Trophoblast cell (in vitro differentiated cells and primary cell): ENCODE measurements at regions not wholly inside any gene's neighbourhood (a gene's known extent, or its start where the extent isn't known, plus 50 kb on each side); places are given as distances from the start of the nearest gene placed in this dataset.
A peak's percentile ranks its signal among the peaks of the same experiment; 100 is the strongest.

Experiments
- DNase-seq, 2 donors: peaks; one replicate each; pipeline ENCODE4 v3.0.0-alpha.2; 2016
- H2AFZ ChIP-seq: 2 replicates; pipeline ENCODE4 v1.6.1; 2013; ENCODE audit warnings: low read length, moderate library complexity, mild to moderate bottlenecking; ENCODE audit not compliant: insufficient read depth, poor library complexity
- H2AK5ac ChIP-seq: 2 replicates; pipeline ENCODE4 v1.6.1; 2013; ENCODE audit warnings: mild to moderate bottlenecking, low read length
- H2BK120ac ChIP-seq: 2 replicates; pipeline ENCODE4 v1.6.1; 2013; ENCODE audit warnings: low read length, mild to moderate bottlenecking, moderate library complexity; ENCODE audit not compliant: insufficient read depth, poor library complexity
- H2BK12ac ChIP-seq: 2 replicates; pipeline ENCODE4 v1.6.1; 2013; ENCODE audit warnings: mild to moderate bottlenecking, low read length, moderate library complexity
- H2BK5ac ChIP-seq: 2 replicates; pipeline ENCODE4 v1.6.1; 2013; ENCODE audit warnings: low read length, low read depth, moderate library complexity, mild to moderate bottlenecking; ENCODE audit not compliant: poor library complexity
- H3K14ac ChIP-seq: 2 replicates; pipeline ENCODE4 v1.6.1; 2013; ENCODE audit warnings: mild to moderate bottlenecking, low read length
- H3K18ac ChIP-seq: 2 replicates; pipeline ENCODE4 v1.6.1; 2013; ENCODE audit warnings: mild to moderate bottlenecking, low read length
- H3K23ac ChIP-seq: 2 replicates; pipeline ENCODE4 v1.6.1; 2013; ENCODE audit warnings: low read length
- H3K27ac ChIP-seq: 2 replicates; pipeline ENCODE4 v1.5.1; 2013; ENCODE audit warnings: low read depth, mild to moderate bottlenecking, inconsistent platforms, low read length, moderate library complexity
- H3K27me3 ChIP-seq: 2 replicates; pipeline ENCODE4 v1.6.1; 2013; ENCODE audit warnings: inconsistent platforms, mild to moderate bottlenecking, low read length, moderate library complexity; ENCODE audit not compliant: insufficient read depth
- H3K36me3 ChIP-seq, 2 experiments: 1 replicate in 1 of 2; 2 replicates in 1 of 2; pipeline ENCODE4 v1.6.1; 2013; ENCODE audit warnings: low read length in 2 of 2, mild to moderate bottlenecking in 2 of 2, moderate library complexity in 1 of 2; ENCODE audit not compliant: insufficient read depth in 2 of 2, control insufficient read depth in 1 of 2
- H3K4ac ChIP-seq: 2 replicates; pipeline ENCODE4 v1.6.1; 2013; ENCODE audit warnings: low read depth, mild to moderate bottlenecking, low read length, moderate library complexity
- H3K4me1 ChIP-seq, 2 experiments: 1 replicate in 1 of 2; 2 replicates in 1 of 2; pipeline ENCODE4 v1.6.1; 2013; ENCODE audit warnings: low read length in 2 of 2, mild to moderate bottlenecking in 2 of 2, moderate library complexity in 1 of 2; ENCODE audit not compliant: insufficient read depth in 2 of 2, control insufficient read depth in 1 of 2
- H3K4me2 ChIP-seq: 2 replicates; pipeline ENCODE4 v1.6.1; 2013; ENCODE audit warnings: inconsistent platforms, mild to moderate bottlenecking, low read length, moderate library complexity
- H3K4me3 ChIP-seq: 2 replicates; pipeline ENCODE4 v1.5.1; 2013; ENCODE audit warnings: mild to moderate bottlenecking, low read depth, low read length, inconsistent platforms
- H3K79me1 ChIP-seq: one replicate; pipeline ENCODE4 v1.6.1; 2013; ENCODE audit warnings: low read length
- H3K79me2 ChIP-seq: 2 replicates; pipeline ENCODE4 v1.6.1; 2013; ENCODE audit warnings: low read length, mild to moderate bottlenecking; ENCODE audit not compliant: control insufficient read depth, insufficient read depth, poor library complexity
- H3K9ac ChIP-seq: 2 replicates; pipeline ENCODE4 v1.6.1; 2013; ENCODE audit warnings: mild to moderate bottlenecking, low read length
- H3K9me3 ChIP-seq: 2 replicates; pipeline ENCODE4 v1.6.1; 2013; ENCODE audit warnings: low read depth, mild to moderate bottlenecking, control low read depth, inconsistent platforms, low read length; ENCODE audit not compliant: insufficient read depth
- H4K12ac ChIP-seq: 2 replicates; pipeline ENCODE4 v1.6.1; 2013; ENCODE audit warnings: low read depth, mild to moderate bottlenecking, low read length, moderate library complexity
- H4K8ac ChIP-seq: 2 replicates; pipeline ENCODE4 v1.6.1; 2013; ENCODE audit warnings: low read depth, mild to moderate bottlenecking, low read length, moderate library complexity
- H4K91ac ChIP-seq: one replicate; pipeline ENCODE4 v1.6.1; 2013; ENCODE audit warnings: low read depth, mild to moderate bottlenecking, low read length, moderate library complexity
- whole genome bisulfite sequencing: extraction: QIAGEN DNeasy Blood & Tissue Kit; methylation state at CpG from one replicate; pipeline ENCODE4 v1.1.7; 2013; ENCODE audit warnings: missing lambda C conversion rate; ENCODE audit not compliant: insufficient read length, insufficient coverage; ENCODE audit errors: extremely low coverage; 5-methylcytosine and 5-hydroxymethylcytosine counted together

DNA sequence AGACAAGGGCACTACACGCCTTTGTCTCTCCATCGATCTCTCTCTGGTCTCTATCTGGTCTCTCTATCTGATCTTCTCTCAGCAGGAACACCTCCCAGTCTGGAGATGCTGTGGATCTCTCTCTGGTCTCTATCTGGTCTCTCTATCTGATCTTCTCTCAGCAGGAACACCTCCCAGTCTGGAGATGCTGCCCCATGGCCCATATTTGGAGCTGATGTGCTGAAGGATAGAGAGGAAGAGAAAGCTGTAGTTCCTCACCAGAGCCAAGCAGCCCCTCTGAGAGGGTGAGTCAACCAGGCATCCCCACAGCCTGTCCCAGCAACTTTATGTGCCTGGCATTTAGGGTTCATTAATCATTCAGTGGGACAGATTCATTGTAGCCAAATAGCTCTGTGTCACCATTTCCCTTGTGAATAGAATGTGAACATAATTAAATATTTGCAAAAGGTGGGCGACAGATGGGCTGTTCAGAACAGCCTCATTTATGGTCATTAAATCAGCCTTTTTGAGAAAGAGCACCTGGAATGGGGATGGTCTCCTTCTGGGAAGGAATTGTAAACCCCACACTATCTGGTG, 189.3 kb upstream of the MAST4 start:
- Histone ChIP-seq H3K9ac (no peak overlapping the region), H4K8ac (no peak overlapping the region), H3K36me3 (no peaks in the 10 kb centered on the region), H3K79me2 (no peaks in the 10 kb centered on the region), H3K23ac (no peak overlapping the region), H2BK120ac (no peak overlapping the region), H3K9me3 (peaks cover 2% of the 10 kb centered on the region), H3K27ac (no peak overlapping the region), H3K4me3 (no peak overlapping the region), H2BK12ac (no peak overlapping the region), H3K4ac (no peak overlapping the region), H3K79me1 (no peaks in the 10 kb centered on the region), H3K4me1 (no peaks in the 10 kb centered on the region), H3K4me2 (no peak overlapping the region), H3K27me3 (no peaks in the 10 kb centered on the region), H2BK5ac (no peak overlapping the region), H2AK5ac (no peak overlapping the region), H4K12ac (no peak overlapping the region), H2AFZ (no peak overlapping the region), H4K91ac (no peak overlapping the region), H3K18ac (no peak overlapping the region), H3K14ac (no peak overlapping the region)
- no CpG with 5 or more reads among the region's 3 CpGs for WGBS
- DNase-seq: no peak

GRCh38 chr5:66407765-66408164, 188.4 kb upstream of the MAST4 start:
- no peak overlapping the region for H4K8ac ChIP-seq
- no peak overlapping the region for H2BK12ac ChIP-seq
- no peak for DNase-seq
- H3K79me2 ChIP-seq: no peaks in the 10 kb centered on the region
- H2AFZ ChIP-seq: no peak overlapping the region
- no peak overlapping the region for H4K91ac ChIP-seq
- H3K18ac ChIP-seq: no peak overlapping the region
- H3K4ac ChIP-seq: no peak overlapping the region
- H3K23ac ChIP-seq: peak overlapping the region; percentile 13
- no peaks in the 10 kb centered on the region for H3K79me1 ChIP-seq
- H3K14ac ChIP-seq: no peak overlapping the region
- no peaks in the 10 kb centered on the region for H3K27me3 ChIP-seq
- H2BK5ac ChIP-seq: no peak overlapping the region
- H2BK120ac ChIP-seq: no peak overlapping the region
- H3K9me3 ChIP-seq: peaks cover 2% of the 10 kb centered on the region
- no peak overlapping the region for H3K27ac ChIP-seq
- H3K9ac ChIP-seq: no peak overlapping the region
- H2AK5ac ChIP-seq: no peak overlapping the region
- H4K12ac ChIP-seq: no peak overlapping the region
- H3K36me3 ChIP-seq: no peaks in the 10 kb centered on the region
- H3K4me3 ChIP-seq: no peak overlapping the region
- no peak overlapping the region for H3K4me2 ChIP-seq
- no peaks in the 10 kb centered on the region for H3K4me1 ChIP-seq

- no peaks in the 10 kb centered on the region for H3K4me1 ChIP-seq
Measured at GRCh38 chr5:66408576-66408975, 187.6 kb upstream of the MAST4 start.

GRCh38 chr5:66410122-66410521, 186.1 kb upstream of the MAST4 start:
- Histone ChIP-seq H4K12ac (no peak overlapping the region), H3K4me3 (no peak overlapping the region), H4K91ac (no peak overlapping the region), H3K14ac (no peak overlapping the region), H3K4me1 (no peaks in the 10 kb centered on the region), H2AFZ (no peak overlapping the region), H3K27ac (no peak overlapping the region), H3K4me2 (no peak overlapping the region), H3K27me3 (no peaks in the 10 kb centered on the region), H2BK120ac (no peak overlapping the region), H3K9me3 (peaks cover 2% of the 10 kb centered on the region), H3K23ac (no peak overlapping the region), H2AK5ac (no peak overlapping the region), H3K18ac (no peak overlapping the region), H3K9ac (no peak overlapping the region), H3K4ac (no peak overlapping the region), H2BK12ac (no peak overlapping the region), H3K79me1 (no peaks in the 10 kb centered on the region), H4K8ac (no peak overlapping the region), H3K79me2 (no peaks in the 10 kb centered on the region), H3K36me3 (no peaks in the 10 kb centered on the region), H2BK5ac (no peak overlapping the region)
- DNase-seq: no peak
- no CpG with 5 or more reads among the region's 7 CpGs for WGBS

More at GRCh38 chr5:66408576-66408975, 187.6 kb upstream of the MAST4 start:
- DNase-seq: no peak
- H3K27me3 ChIP-seq: no peaks in the 10 kb centered on the region
- WGBS: no CpG with 5 or more reads among the region's 5 CpGs
- no peak overlapping the region for H3K18ac ChIP-seq
- H3K4ac ChIP-seq: no peak overlapping the region
- no peak overlapping the region for H3K23ac ChIP-seq
- no peak overlapping the region for H3K14ac ChIP-seq
- no peaks in the 10 kb centered on the region for H3K79me2 ChIP-seq
- H3K36me3 ChIP-seq: no peaks in the 10 kb centered on the region
- H2BK12ac ChIP-seq: no peak overlapping the region
- no peak overlapping the region for H4K8ac ChIP-seq
- no peak overlapping the region for H2BK120ac ChIP-seq
- H2BK5ac ChIP-seq: no peak overlapping the region
- no peaks in the 10 kb centered on the region for H3K79me1 ChIP-seq
- no peak overlapping the region for H2AFZ ChIP-seq
- H3K4me3 ChIP-seq: no peak overlapping the region
- H3K9ac ChIP-seq: no peak overlapping the region
- H3K9me3 ChIP-seq: peaks cover 2% of the 10 kb centered on the region
- no peak overlapping the region for H3K27ac ChIP-seq
- no peak overlapping the region for H2AK5ac ChIP-seq
- H3K4me2 ChIP-seq: no peak overlapping the region
- no peak overlapping the region for H4K91ac ChIP-seq
- no peak overlapping the region for H4K12ac ChIP-seq
